GM23248 (cell line): ENCODE measurements at regions not wholly inside any gene's neighbourhood (a gene's known extent, or its start where the extent isn't known, plus 50 kb on each side); places are given as distances from the start of the nearest gene placed in this dataset.
"Not testable (repeated sequence)": the region's sequence is repeated elsewhere in the genome, so short reads cannot be mapped to it uniquely, and the experiment has no call there.

Experiments
- DNase-seq: peaks from one replicate; pipeline ENCODE4 v3.0.0-alpha.2; 2015
- H2AFZ ChIP-seq: fragments of 200-600 bp; sonication (generic); 2 replicates; pipeline ENCODE4 v1.6.1; 2016; ENCODE audit warnings: antibody characterized with exemption
- H3F3A ChIP-seq: fragments of 200-600 bp; sonication (generic); 2 replicates; pipeline ENCODE4 v1.6.1; 2016; ENCODE audit warnings: mild to moderate bottlenecking, antibody characterized with exemption, mixed run types; ENCODE audit not compliant: insufficient read depth
- H3K27ac ChIP-seq: fragments of 200-600 bp; sonication (generic); 2 replicates; pipeline ENCODE4 v1.5.1; 2016; ENCODE audit warnings: mild to moderate bottlenecking
- H3K27me3 ChIP-seq: fragments of 200-600 bp; sonication (generic); replicated peaks from 2 replicates; pipeline ENCODE4 v1.6.1; 2016; ENCODE audit warnings: mild to moderate bottlenecking; ENCODE audit not compliant: insufficient read depth
- H3K36me3 ChIP-seq: fragments of 200-600 bp; sonication (generic); 2 replicates; pipeline ENCODE4 v1.6.1; 2016; ENCODE audit warnings: low read depth, mild to moderate bottlenecking
- H3K4me1 ChIP-seq: fragments of 200-600 bp; sonication (generic); 2 replicates; pipeline ENCODE4 v1.6.1; 2016; ENCODE audit warnings: mild to moderate bottlenecking; ENCODE audit not compliant: insufficient read depth
- H3K4me2 ChIP-seq: fragments of 200-600 bp; sonication (generic); one replicate; pipeline ENCODE4 v1.6.1; 2016; ENCODE audit warnings: mild to moderate bottlenecking; ENCODE audit not compliant: unreplicated experiment
- H3K4me3 ChIP-seq: fragments of 200-600 bp; sonication (generic); 2 replicates; pipeline ENCODE4 v1.5.1; 2016; ENCODE audit warnings: mild to moderate bottlenecking
- H3K79me2 ChIP-seq: fragments of 200-600 bp; sonication (generic); 2 replicates; pipeline ENCODE4 v1.6.1; 2016; ENCODE audit warnings: mild to moderate bottlenecking; ENCODE audit not compliant: insufficient read depth
- H3K9ac ChIP-seq: fragments of 200-600 bp; sonication (generic); 2 replicates; pipeline ENCODE4 v1.6.1; 2016; ENCODE audit warnings: mild to moderate bottlenecking
- H3K9me2 ChIP-seq: fragments of 200-600 bp; sonication (generic); 2 replicates; pipeline ENCODE4 v1.6.1; 2016; ENCODE audit warnings: mixed run types, mild to moderate bottlenecking, moderate library complexity; ENCODE audit not compliant: insufficient read depth
- H3K9me3 ChIP-seq: fragments of 200-600 bp; sonication (generic); one replicate; pipeline ENCODE4 v1.6.1; 2017; ENCODE audit warnings: low read depth
- H4K20me1 ChIP-seq: fragments of 200-600 bp; sonication (generic); 2 replicates; pipeline ENCODE4 v1.6.0; 2016; ENCODE audit not compliant: insufficient read depth
- EZH2 ChIP-seq: fragments of 200-600 bp; sonication (generic); IDR thresholded peaks from 2 replicates; pipeline ENCODE4 v1.6.1; 2018; ENCODE audit warnings: antibody characterized with exemption, mild to moderate bottlenecking; ENCODE audit not compliant: insufficient read depth, poor library complexity, severe bottlenecking
- EZH2phosphoT487 ChIP-seq: fragments of 200-600 bp; sonication (generic); IDR thresholded peaks from 2 replicates; pipeline ENCODE4 v1.6.1; 2018; ENCODE audit warnings: antibody characterized with exemption, moderate library complexity, mild to moderate bottlenecking, low read depth; ENCODE audit not compliant: insufficient read depth
- WGBS, 2 experiments: methylation state at CpG; one replicate each; pipeline ENCODE4 v1.1.6; 2015 to 2017; ENCODE audit warnings: low lambda C conversion rate in 2 of 2, low coverage in 1 of 2; ENCODE audit errors: missing lambda C conversion rate in 2 of 2; 5-methylcytosine and 5-hydroxymethylcytosine counted together
- in situ Hi-C: fragments of 300-500 bp; cut with MboI; formaldehyde crosslinking; loops from 2 replicates; pipeline ENCODE4 v1.15.0; 2020

DNA sequence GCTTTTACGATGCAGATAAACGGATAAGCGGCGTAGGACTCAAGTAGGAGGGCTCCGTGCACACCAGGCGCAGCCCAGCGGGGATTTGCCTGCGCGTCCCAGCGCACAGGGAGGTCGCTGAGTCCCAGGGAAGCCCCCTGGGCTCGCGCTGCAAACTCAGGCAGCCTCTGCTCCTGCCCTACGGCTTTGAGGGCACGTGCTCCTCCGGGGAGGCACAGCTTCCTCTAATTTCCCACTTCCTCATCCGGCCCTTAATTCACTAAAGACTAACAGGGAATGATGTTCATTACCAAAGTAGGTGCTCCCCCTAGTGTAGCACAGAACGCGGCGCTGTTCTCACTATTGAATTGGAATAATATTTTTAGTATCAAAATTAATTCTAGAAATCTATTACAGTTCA is 825.4 kb downstream of the KCNJ18 start:
- Histone ChIP-seq H3K4me1 (no peaks in the 10 kb centered on the region), H3K9me2 (no peaks in the 10 kb centered on the region), H3K27ac (no peak overlapping the region), H3K27me3 (no peaks in the 10 kb centered on the region), H3K9me3 (no peaks in the 10 kb centered on the region), H3K4me3 (no peak overlapping the region), H3K9ac (no peak overlapping the region), H3K79me2 (no peaks in the 10 kb centered on the region), H3F3A (no peaks in the 10 kb centered on the region), H2AFZ (no peak overlapping the region), H4K20me1 (no peaks in the 10 kb centered on the region), H3K4me2 (no peak overlapping the region), H3K36me3 (no peaks in the 10 kb centered on the region)
- 30 to 33% methylated on average over 20 of the region's 20 CpGs for WGBS, 2 experiments
- in situ Hi-C loops, result no loop called here
- TF ChIP-seq EZH2phosphoT487, result no peak
- TF ChIP-seq EZH2, result no peak
- no peak for DNase-seq

DNA sequence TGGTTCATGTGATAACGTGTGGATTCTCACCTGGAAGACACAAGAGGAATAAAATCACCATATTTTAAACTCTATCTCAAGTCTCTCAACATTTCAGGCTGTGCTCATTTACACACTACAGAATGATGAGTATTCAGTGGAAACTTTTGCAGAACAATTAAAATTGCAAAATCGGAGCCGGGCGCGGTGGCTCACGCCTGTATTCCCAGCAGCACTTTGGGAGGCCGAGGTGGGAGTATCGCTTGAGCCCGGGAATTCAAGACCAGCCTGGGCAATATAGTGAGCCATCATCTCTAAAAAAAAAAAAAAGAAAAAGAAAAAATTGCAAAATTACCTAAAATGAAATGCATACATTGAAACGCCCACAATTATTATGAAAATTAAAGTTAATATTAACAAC is 825.9 kb downstream of the KCNJ18 start:
- no peaks in the 10 kb centered on the region for H3K36me3 ChIP-seq
- no peaks in the 10 kb centered on the region for H3K9me2 ChIP-seq
- H3K79me2 ChIP-seq, result no peaks in the 10 kb centered on the region
- H3F3A ChIP-seq, result no peaks in the 10 kb centered on the region
- H4K20me1 ChIP-seq, result no peaks in the 10 kb centered on the region
- no peaks in the 10 kb centered on the region for H3K27me3 ChIP-seq
- no peak overlapping the region for H3K27ac ChIP-seq
- TF ChIP-seq EZH2phosphoT487, result no peak
- no peak for TF ChIP-seq EZH2
- H3K4me3 ChIP-seq, result no peak overlapping the region
- H3K4me1 ChIP-seq, result no peaks in the 10 kb centered on the region
- no peak overlapping the region for H3K9ac ChIP-seq
- H3K9me3 ChIP-seq, result no peaks in the 10 kb centered on the region
- no peak overlapping the region for H3K4me2 ChIP-seq
- WGBS, 2 experiments, result 61 to 64% methylated on average over 10 of the region's 10 CpGs
- H2AFZ ChIP-seq, result no peak overlapping the region
- DNase-seq, result no peak
- in situ Hi-C loops, result no loop called here

DNA sequence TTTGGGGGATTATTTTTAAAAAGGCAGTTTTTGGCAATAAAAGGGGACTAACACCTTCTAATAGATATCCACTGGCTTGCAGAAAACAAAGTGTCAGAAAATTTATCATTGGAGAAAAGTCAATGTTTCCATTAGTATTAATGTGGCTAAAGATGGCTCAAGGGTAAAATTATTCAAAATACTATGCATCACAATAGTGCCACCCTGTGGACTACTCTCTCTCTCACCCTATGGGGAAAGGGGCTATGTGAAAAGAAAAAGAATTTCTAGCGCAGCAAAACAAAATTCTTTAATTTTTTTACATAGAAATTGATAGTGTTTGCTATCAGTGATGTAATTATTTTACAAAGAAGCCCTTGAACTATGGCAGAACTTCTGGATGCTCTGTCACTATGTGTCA is 856.5 kb downstream of the KCNJ18 start:
- H3K36me3 ChIP-seq, H3K27ac ChIP-seq, H3F3A ChIP-seq, H3K4me3 ChIP-seq, H3K79me2 ChIP-seq, DNase-seq, in situ Hi-C loops, H3K9me2 ChIP-seq, H2AFZ ChIP-seq, H4K20me1 ChIP-seq, H3K9ac ChIP-seq, H3K27me3 ChIP-seq, H3K9me3 ChIP-seq, H3K4me2 ChIP-seq, H3K4me1 ChIP-seq: not testable (repeated sequence)
- 21 to 24% methylated on average over 1 of the region's 1 CpG for WGBS, 2 experiments

DNA sequence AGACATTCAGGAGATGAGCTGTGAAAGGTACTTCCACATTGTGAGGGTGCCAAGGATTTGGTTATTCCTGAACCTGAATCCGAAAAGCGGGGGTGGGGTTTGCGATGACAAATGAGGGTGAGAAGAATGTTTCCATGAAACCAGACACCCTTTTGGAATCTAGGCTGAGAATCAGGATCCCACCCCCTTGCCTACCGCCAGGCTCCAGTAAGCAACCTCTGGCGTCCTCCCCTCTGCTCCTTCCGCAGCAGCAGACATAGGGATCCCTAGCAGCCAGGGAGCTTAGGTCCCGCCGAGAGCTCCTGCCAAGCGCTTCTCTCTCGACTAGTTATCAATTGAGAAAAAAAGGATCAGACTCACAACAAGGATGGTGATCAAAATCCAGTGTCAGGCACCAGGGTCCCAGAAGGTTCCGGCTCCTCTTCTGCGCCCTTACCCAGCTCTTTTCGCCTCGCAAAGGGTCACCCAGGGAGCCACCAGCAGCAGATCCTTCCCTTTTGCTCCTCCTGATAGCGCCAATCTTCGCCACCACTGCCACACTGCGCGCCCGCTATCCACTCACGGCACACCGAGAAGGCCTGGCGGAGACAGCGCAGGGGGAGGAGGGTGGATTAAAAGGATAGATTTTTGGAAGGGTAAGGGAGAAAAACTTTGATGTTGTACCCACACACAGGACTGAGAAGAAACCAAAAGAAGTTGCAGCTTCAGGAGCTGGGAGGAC is 859.5 kb downstream of the KCNJ18 start:
- H2AFZ ChIP-seq, H3K36me3 ChIP-seq, in situ Hi-C loops, H3K4me1 ChIP-seq, H4K20me1 ChIP-seq, H3K27me3 ChIP-seq, H3K4me2 ChIP-seq, H3K9me2 ChIP-seq, H3K9me3 ChIP-seq, H3K4me3 ChIP-seq, H3K9ac ChIP-seq, H3K79me2 ChIP-seq, DNase-seq, H3F3A ChIP-seq, H3K27ac ChIP-seq: not testable (repeated sequence)
- 31 to 33% methylated on average over 23 of the region's 23 CpGs for WGBS, 2 experiments

DNA sequence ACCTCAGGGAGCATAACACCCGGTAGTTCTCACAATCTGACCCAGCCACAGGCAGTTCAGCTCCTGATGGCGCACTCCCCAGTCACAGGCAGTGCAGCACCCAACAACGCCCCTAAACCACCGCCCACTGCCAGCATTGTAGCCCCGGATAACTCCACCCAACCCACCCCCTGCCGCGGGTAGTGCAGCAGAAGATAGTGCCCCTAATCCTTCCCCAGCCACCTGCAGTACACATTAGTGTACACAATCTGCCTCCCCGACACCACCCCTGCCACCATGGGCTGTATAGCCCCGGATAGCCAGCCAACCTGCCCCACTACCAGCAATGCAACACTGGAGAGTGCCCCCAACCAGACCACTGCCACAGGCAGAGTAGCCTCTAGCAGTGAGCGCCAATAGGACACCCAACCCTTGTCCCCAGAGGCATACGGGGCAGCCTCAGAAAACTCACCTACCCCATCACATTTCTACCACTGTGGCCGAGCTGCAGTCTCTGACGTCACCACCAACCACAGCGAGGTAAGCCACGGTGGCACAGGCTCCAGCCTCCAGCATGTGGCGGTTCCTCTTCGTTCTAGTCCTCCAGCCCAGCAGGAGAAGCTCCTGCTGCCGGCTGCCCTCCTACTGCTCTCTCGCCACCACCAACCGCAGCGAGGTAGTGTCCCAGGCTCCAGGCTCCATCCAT is 877.3 kb downstream of the KCNJ18 start:
- no peaks in the 10 kb centered on the region for H3K9me3 ChIP-seq
- H3K4me1 ChIP-seq, result no peaks in the 10 kb centered on the region
- in situ Hi-C loops, result no loop called here
- H3F3A ChIP-seq, result no peaks in the 10 kb centered on the region
- H3K9ac ChIP-seq, result no peak overlapping the region
- no peaks in the 10 kb centered on the region for H3K27me3 ChIP-seq
- H3K4me3 ChIP-seq, result no peak overlapping the region
- 48 to 49% methylated on average over 18 to 21 of the region's 21 CpGs for WGBS, 2 experiments
- no peaks in the 10 kb centered on the region for H3K36me3 ChIP-seq
- no peak for DNase-seq
- H3K4me2 ChIP-seq, result no peak overlapping the region
- no peaks in the 10 kb centered on the region for H3K9me2 ChIP-seq
- no peak for TF ChIP-seq EZH2
- TF ChIP-seq EZH2phosphoT487, result no peak
- no peak overlapping the region for H3K27ac ChIP-seq
- H2AFZ ChIP-seq, result no peak overlapping the region
- H4K20me1 ChIP-seq, result no peaks in the 10 kb centered on the region
- no peaks in the 10 kb centered on the region for H3K79me2 ChIP-seq
